ENCODE measurements at regions not wholly inside any gene's neighbourhood (a gene's known extent, or its start where the extent isn't known, plus 50 kb on each side); places are given as distances from the start of the nearest gene placed in this dataset.

- no peak for TF ChIP-seq CTCF (IDR thresholded peaks at IDR 0.05)
- TF ChIP-seq POLR2A (IDR thresholded peaks at IDR 0.05) = no peak
Measured at GRCh38 chr14:101069666-101070362, 166.3 kb upstream of the RTL1 start.
